ENCODE measurements at regions not wholly inside any gene's neighbourhood (a gene's known extent, or its start where the extent isn't known, plus 50 kb on each side); places are given as distances from the start of the nearest gene placed in this dataset.

- Histone ChIP-seq H3K27me3 (no peaks in the 10 kb centered on the region), H3K4me3 (no peak overlapping the region), H3K27ac (replicated peaks in 1 of 4) (no peak overlapping the region), H3K36me3 (no peaks in the 10 kb centered on the region), H3K9me3 (no peaks in the 10 kb centered on the region), H3K4me1 (no peaks in the 10 kb centered on the region)
- intact Hi-C loops (cut with DNase I) = no loop called here
- WGBS = 93% methylated on average over 13 of the region's 13 CpGs
- TF ChIP-seq POLR2A (IDR thresholded peaks at IDR 0.05; ENCODE audit: low read depth) = no peak
- no peak for TF ChIP-seq POLR2AphosphoS5 (IDR thresholded peaks at IDR 0.05)
- no peak for TF ChIP-seq EP300 (IDR thresholded peaks at IDR 0.05)
- TF ChIP-seq, protein P1, sequence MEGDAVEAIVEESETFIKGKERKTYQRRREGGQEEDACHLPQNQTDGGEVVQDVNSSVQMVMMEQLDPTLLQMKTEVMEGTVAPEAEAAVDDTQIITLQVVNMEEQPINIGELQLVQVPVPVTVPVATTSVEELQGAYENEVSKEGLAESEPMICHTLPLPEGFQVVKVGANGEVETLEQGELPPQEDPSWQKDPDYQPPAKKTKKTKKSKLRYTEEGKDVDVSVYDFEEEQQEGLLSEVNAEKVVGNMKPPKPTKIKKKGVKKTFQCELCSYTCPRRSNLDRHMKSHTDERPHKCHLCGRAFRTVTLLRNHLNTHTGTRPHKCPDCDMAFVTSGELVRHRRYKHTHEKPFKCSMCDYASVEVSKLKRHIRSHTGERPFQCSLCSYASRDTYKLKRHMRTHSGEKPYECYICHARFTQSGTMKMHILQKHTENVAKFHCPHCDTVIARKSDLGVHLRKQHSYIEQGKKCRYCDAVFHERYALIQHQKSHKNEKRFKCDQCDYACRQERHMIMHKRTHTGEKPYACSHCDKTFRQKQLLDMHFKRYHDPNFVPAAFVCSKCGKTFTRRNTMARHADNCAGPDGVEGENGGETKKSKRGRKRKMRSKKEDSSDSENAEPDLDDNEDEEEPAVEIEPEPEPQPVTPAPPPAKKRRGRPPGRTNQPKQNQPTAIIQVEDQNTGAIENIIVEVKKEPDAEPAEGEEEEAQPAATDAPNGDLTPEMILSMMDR (IDR thresholded peaks at IDR 0.05) = no peak
- no peak for DNase-seq (ENCODE audit: extremely low spot score)
Measured at GRCh38 chr16:72284042-72284789, 112.3 kb upstream of the PMFBP1 start.

GRCh38 chr16:72282362-72282761 lies 110.4 kb upstream of the PMFBP1 start:
- no peak for TF ChIP-seq POLR2AphosphoS5 (IDR thresholded peaks at IDR 0.05)
- no peak for TF ChIP-seq POLR2A (IDR thresholded peaks at IDR 0.05; ENCODE audit: low read depth)
- no peak for TF ChIP-seq EP300 (IDR thresholded peaks at IDR 0.05)
- TF ChIP-seq, protein P1 (IDR thresholded peaks at IDR 0.05) = no peak

GRCh38 chr16:72278301-72278700 lies 106.3 kb upstream of the PMFBP1 start:
- no peaks in the 10 kb centered on the region for H3K4me1 ChIP-seq
- H3K27me3 ChIP-seq = no peaks in the 10 kb centered on the region
- intact Hi-C loops (cut with DNase I) = no loop called here
- H3K27ac ChIP-seq (replicated peaks in 1 of 4) = no peak overlapping the region
- no peaks in the 10 kb centered on the region for H3K9me3 ChIP-seq
- no peak overlapping the region for H3K4me3 ChIP-seq
- WGBS = 93% methylated on average over 3 of the region's 3 CpGs
- H3K36me3 ChIP-seq = no peaks in the 10 kb centered on the region
- TF ChIP-seq POLR2A (IDR thresholded peaks at IDR 0.05; ENCODE audit: low read depth) (no peak), EP300 (IDR thresholded peaks at IDR 0.05) (no peak), POLR2AphosphoS5 (IDR thresholded peaks at IDR 0.05) (no peak)
- TF ChIP-seq, protein P1 (IDR thresholded peaks at IDR 0.05) = no peak
- DNase-seq (ENCODE audit: extremely low spot score) = peak; percentile 50

More at GRCh38 chr16:72282362-72282761, 110.4 kb upstream of the PMFBP1 start:
- no peaks in the 10 kb centered on the region for H3K9me3 ChIP-seq
- no peaks in the 10 kb centered on the region for H3K4me1 ChIP-seq
- H3K27me3 ChIP-seq = no peaks in the 10 kb centered on the region
- intact Hi-C loops (cut with DNase I) = no loop called here
- H3K4me3 ChIP-seq = no peak overlapping the region
- H3K36me3 ChIP-seq = no peaks in the 10 kb centered on the region
- WGBS = 48% methylated on average over 1 of the region's 1 CpG
- H3K27ac ChIP-seq (replicated peaks in 1 of 4) = peak overlapping the region in 1 of 4 donors; percentile 20
- no peak for DNase-seq (ENCODE audit: extremely low spot score)

GRCh38 chr16:72277749-72278148 lies 105.8 kb upstream of the PMFBP1 start:
- H3K4me3 ChIP-seq = no peak overlapping the region
- no peaks in the 10 kb centered on the region for H3K27me3 ChIP-seq
- no peaks in the 10 kb centered on the region for H3K9me3 ChIP-seq
- no peak overlapping the region for H3K27ac ChIP-seq (replicated peaks in 1 of 4)
- 82% methylated on average over 2 of the region's 2 CpGs for WGBS
- peak; percentile 62 for DNase-seq (ENCODE audit: extremely low spot score)
- TF ChIP-seq POLR2A (IDR thresholded peaks at IDR 0.05; ENCODE audit: low read depth) (no peak), EP300 (IDR thresholded peaks at IDR 0.05) (no peak), POLR2AphosphoS5 (IDR thresholded peaks at IDR 0.05) (no peak)
- TF ChIP-seq, protein P1 (IDR thresholded peaks at IDR 0.05) = no peak
- intact Hi-C loops (cut with DNase I) = no loop called here
- no peaks in the 10 kb centered on the region for H3K36me3 ChIP-seq
- no peaks in the 10 kb centered on the region for H3K4me1 ChIP-seq

Measured in esophagus muscularis mucosa (tissue), 4 donors.